ENCODE measurements at regions not wholly inside any gene's neighbourhood (a gene's known extent, or its start where the extent isn't known, plus 50 kb on each side); places are given as distances from the start of the nearest gene placed in this dataset.

- 51 to 72% (median 65%) methylated on average over 4 of the region's 4 CpGs for WGBS, 5 donors
These were observed 97.1 kb downstream of the TMEM212 start for GRCh38 chr3:171940151-171940649.

DNA sequence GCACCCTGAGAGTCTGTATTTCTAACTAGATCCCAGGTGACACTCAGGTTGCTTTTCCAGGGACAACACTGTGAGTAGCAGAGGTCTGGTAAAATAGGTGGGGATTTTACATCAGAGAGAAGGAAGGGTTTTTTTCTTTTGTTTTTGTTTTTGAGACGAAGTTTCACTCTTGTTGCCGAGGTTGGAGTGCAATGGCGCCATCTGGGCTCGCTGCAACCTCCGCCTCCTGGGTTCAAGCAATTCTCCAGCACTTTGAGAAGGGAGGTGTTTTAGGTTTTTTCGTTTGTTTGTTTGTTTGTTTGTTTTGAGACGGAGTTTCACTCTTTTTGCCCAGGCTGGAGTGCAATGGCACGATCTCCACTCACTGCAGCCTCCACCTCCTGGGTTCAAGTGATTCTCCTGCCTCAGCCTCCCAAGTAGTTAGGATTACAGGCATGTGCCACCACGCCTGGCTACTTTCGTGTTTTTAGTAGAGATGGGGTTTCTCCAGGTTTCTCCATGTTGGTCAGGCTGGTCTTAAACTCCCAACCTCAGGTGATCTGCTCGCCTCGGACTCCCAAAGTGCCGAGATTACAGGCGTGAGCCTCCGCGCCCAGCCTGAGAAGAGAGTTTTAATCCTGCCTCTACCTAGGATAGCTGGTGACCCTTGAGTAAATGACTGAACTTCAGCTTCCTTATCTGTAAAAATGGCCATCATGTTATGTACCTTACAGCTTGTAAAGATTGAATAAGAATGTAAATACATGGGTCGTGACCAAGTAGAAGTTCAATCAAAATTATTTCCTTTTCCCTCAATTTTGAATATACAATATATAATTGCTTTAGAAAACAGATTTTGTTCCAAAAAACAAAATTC is 95.9 kb upstream of the FNDC3B start:
- Histone ChIP-seq H3K9me3 (no peaks in the 10 kb centered on the region), H3K4me1 (peaks cover 5 to 13% (median 8%) of the 10 kb centered on the region in 4 donors), H3K27me3 (no peaks in the 10 kb centered on the region), H3K27ac (no peak overlapping the region), H3K4me3 (no peak overlapping the region), H3K36me3 (no peaks in the 10 kb centered on the region)
- 68 to 82% (median 82%) methylated on average over 16 to 17 of the region's 17 CpGs for WGBS, 5 donors
- TF ChIP-seq, protein P1, sequence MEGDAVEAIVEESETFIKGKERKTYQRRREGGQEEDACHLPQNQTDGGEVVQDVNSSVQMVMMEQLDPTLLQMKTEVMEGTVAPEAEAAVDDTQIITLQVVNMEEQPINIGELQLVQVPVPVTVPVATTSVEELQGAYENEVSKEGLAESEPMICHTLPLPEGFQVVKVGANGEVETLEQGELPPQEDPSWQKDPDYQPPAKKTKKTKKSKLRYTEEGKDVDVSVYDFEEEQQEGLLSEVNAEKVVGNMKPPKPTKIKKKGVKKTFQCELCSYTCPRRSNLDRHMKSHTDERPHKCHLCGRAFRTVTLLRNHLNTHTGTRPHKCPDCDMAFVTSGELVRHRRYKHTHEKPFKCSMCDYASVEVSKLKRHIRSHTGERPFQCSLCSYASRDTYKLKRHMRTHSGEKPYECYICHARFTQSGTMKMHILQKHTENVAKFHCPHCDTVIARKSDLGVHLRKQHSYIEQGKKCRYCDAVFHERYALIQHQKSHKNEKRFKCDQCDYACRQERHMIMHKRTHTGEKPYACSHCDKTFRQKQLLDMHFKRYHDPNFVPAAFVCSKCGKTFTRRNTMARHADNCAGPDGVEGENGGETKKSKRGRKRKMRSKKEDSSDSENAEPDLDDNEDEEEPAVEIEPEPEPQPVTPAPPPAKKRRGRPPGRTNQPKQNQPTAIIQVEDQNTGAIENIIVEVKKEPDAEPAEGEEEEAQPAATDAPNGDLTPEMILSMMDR (IDR thresholded peaks at IDR 0.05): no peak
- TF ChIP-seq POLR2AphosphoS5 (IDR thresholded peaks at IDR 0.05) (no peak), EP300 (IDR thresholded peaks at IDR 0.05) (no peak), POLR2A (IDR thresholded peaks at IDR 0.05) (no peak)
- DNase-seq: no peak
- intact Hi-C loops (cut with DNase I; ENCODE audit: low total_unique reads): no loop called here

More at GRCh38 chr3:171940151-171940649, 97.1 kb downstream of the TMEM212 start:
- Histone ChIP-seq H3K27ac (no peak overlapping the region), H3K9me3 (no peaks in the 10 kb centered on the region), H3K4me3 (no peak overlapping the region), H3K4me1 (peaks cover 5 to 21% (median 10%) of the 10 kb centered on the region in 4 donors), H3K27me3 (no peaks in the 10 kb centered on the region), H3K36me3 (no peaks in the 10 kb centered on the region)
- intact Hi-C loops (cut with DNase I; ENCODE audit: low total_unique reads): no loop called here
- TF ChIP-seq, protein P1 (IDR thresholded peaks at IDR 0.05): no peak
- TF ChIP-seq EP300 (IDR thresholded peaks at IDR 0.05) (no peak), POLR2AphosphoS5 (IDR thresholded peaks at IDR 0.05) (no peak), POLR2A (IDR thresholded peaks at IDR 0.05) (no peak)
- no peak for DNase-seq

GRCh38 chr3:171944118-171945016 is 95.0 kb upstream of the FNDC3B start:
- H3K27me3 ChIP-seq: no peaks in the 10 kb centered on the region
- intact Hi-C loops (cut with DNase I; ENCODE audit: low total_unique reads): no loop called here
- TF ChIP-seq EP300 (IDR thresholded peaks at IDR 0.05) (no peak), POLR2AphosphoS5 (IDR thresholded peaks at IDR 0.05) (no peak), POLR2A (IDR thresholded peaks at IDR 0.05) (no peak)
- TF ChIP-seq, protein P1 (IDR thresholded peaks at IDR 0.05): no peak
- no peaks in the 10 kb centered on the region for H3K36me3 ChIP-seq
- WGBS, 5 donors: 32 to 43% (median 37%) methylated on average over 6 of the region's 6 CpGs
- DNase-seq: peak in 1 of 2 donors; percentile 55
- H3K9me3 ChIP-seq: no peaks in the 10 kb centered on the region
- no peak overlapping the region for H3K27ac ChIP-seq
- H3K4me1 ChIP-seq: peaks cover 5 to 13% (median 8%) of the 10 kb centered on the region in 4 donors
- no peak overlapping the region for H3K4me3 ChIP-seq

DNA sequence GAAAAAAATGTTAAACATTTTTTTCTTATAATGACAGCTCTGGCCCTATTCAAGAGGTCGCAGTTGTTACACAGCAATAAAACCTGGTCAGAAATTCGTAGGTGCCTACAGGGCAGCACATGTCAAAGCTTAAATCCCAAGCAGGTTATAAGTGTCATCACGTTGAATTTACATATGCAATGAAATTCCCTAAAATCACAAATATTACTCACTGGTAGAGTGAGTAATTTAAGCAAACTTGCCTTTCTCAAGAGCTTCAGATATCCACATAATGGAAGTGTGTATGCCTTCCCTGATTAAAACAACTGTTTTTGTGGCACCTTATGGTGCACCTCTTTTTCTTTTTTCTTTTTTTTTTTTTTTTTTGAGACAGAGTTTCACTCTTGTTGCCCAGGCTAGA is 90.7 kb upstream of the FNDC3B start:
- WGBS, 5 donors: 73 to 92% (median 86%) methylated on average over 3 of the region's 3 CpGs

More for the DNA sequence above, 90.7 kb upstream of the FNDC3B start:
- Histone ChIP-seq H3K27ac (no peak overlapping the region), H3K4me3 (no peak overlapping the region), H3K36me3 (no peaks in the 10 kb centered on the region), H3K9me3 (no peaks in the 10 kb centered on the region), H3K27me3 (no peaks in the 10 kb centered on the region), H3K4me1 (peaks cover 5 to 26% (median 9%) of the 10 kb centered on the region in 4 donors)
- no peak for TF ChIP-seq POLR2A (IDR thresholded peaks at IDR 0.05)
- TF ChIP-seq, protein P1 (IDR thresholded peaks at IDR 0.05): no peak
- no peak for TF ChIP-seq EP300 (IDR thresholded peaks at IDR 0.05)
- no peak for TF ChIP-seq POLR2AphosphoS5 (IDR thresholded peaks at IDR 0.05)
- DNase-seq: no peak
- intact Hi-C loops (cut with DNase I; ENCODE audit: low total_unique reads): no loop called here
